ENCODE measurements at regions not wholly inside any gene's neighbourhood (a gene's known extent, or its start where the extent isn't known, plus 50 kb on each side); places are given as distances from the start of the nearest gene placed in this dataset.

DNA sequence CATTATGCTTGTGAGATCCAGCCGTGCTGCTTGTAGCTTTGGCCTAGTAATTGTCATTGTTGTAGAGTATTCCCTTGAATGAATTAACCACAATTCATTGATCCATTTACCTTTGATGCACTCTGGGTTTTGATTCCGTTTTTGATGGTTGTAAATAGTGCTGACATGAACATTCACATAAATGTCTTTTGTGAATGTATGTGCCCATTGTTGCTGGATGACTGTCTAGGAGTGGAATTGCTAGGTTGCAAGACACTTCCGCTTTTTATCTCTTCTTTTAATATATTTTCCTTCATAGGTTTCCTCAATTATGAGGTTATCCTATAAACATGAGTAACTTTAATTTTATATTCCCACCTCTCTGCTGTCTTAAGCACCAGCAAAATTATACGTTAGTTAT is 104.8 kb upstream of the CCDC68 start:
- H3K4me3 ChIP-seq (ENCODE audit: low read length): no peak overlapping the region
- no peaks in the 10 kb centered on the region for H3K36me3 ChIP-seq (ENCODE audit: insufficient read depth, low read length)
- H3K9me3 ChIP-seq (ENCODE audit: low read length): no peaks in the 10 kb centered on the region
- no peaks in the 10 kb centered on the region for H3K79me2 ChIP-seq (replicated peaks; ENCODE audit: insufficient read depth, low read length)
- H2AFZ ChIP-seq (ENCODE audit: low read depth, low read length): no peak overlapping the region
- no peaks in the 10 kb centered on the region for H4K20me1 ChIP-seq (ENCODE audit: insufficient read depth)
- H3K27ac ChIP-seq (ENCODE audit: low read length): no peak overlapping the region
- H3K9ac ChIP-seq (ENCODE audit: low read length): no peak overlapping the region
- no peak overlapping the region for H3K4me2 ChIP-seq (ENCODE audit: low read length)
- no peaks in the 10 kb centered on the region for H3F3A ChIP-seq (ENCODE audit: insufficient read depth, low read length, poor library complexity, severe bottlenecking)
- H3K27me3 ChIP-seq (ENCODE audit: insufficient read depth, low read depth, low read length): no peaks in the 10 kb centered on the region
- no peaks in the 10 kb centered on the region for H3K9me2 ChIP-seq (ENCODE audit: insufficient read depth, low read length)
- TF ChIP-seq, protein P1, sequence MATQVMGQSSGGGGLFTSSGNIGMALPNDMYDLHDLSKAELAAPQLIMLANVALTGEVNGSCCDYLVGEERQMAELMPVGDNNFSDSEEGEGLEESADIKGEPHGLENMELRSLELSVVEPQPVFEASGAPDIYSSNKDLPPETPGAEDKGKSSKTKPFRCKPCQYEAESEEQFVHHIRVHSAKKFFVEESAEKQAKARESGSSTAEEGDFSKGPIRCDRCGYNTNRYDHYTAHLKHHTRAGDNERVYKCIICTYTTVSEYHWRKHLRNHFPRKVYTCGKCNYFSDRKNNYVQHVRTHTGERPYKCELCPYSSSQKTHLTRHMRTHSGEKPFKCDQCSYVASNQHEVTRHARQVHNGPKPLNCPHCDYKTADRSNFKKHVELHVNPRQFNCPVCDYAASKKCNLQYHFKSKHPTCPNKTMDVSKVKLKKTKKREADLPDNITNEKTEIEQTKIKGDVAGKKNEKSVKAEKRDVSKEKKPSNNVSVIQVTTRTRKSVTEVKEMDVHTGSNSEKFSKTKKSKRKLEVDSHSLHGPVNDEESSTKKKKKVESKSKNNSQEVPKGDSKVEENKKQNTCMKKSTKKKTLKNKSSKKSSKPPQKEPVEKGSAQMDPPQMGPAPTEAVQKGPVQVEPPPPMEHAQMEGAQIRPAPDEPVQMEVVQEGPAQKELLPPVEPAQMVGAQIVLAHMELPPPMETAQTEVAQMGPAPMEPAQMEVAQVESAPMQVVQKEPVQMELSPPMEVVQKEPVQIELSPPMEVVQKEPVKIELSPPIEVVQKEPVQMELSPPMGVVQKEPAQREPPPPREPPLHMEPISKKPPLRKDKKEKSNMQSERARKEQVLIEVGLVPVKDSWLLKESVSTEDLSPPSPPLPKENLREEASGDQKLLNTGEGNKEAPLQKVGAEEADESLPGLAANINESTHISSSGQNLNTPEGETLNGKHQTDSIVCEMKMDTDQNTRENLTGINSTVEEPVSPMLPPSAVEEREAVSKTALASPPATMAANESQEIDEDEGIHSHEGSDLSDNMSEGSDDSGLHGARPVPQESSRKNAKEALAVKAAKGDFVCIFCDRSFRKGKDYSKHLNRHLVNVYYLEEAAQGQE (IDR thresholded peaks at IDR 0.05; ENCODE audit: borderline replicate concordance): no peak
- TF ChIP-seq MXI1 (conservative IDR thresholded peaks at IDR 0.05; ENCODE audit: poor library complexity, severe bottlenecking) (no peak), POLR2AphosphoS5 (IDR thresholded peaks at IDR 0.05) (no peak), EP300 (conservative IDR thresholded peaks at IDR 0.05; ENCODE audit: poor library complexity, severe bottlenecking) (no peak), RAD21 (conservative IDR thresholded peaks at IDR 0.05) (no peak), TAF1 (IDR thresholded peaks at IDR 0.05; ENCODE audit: low read depth) (no peak), EZH2 (IDR thresholded peaks at IDR 0.05; ENCODE audit: borderline replicate concordance, insufficient read depth, low read length, poor library complexity, severe bottlenecking) (no peak)
- TF ChIP-seq, protein P2, sequence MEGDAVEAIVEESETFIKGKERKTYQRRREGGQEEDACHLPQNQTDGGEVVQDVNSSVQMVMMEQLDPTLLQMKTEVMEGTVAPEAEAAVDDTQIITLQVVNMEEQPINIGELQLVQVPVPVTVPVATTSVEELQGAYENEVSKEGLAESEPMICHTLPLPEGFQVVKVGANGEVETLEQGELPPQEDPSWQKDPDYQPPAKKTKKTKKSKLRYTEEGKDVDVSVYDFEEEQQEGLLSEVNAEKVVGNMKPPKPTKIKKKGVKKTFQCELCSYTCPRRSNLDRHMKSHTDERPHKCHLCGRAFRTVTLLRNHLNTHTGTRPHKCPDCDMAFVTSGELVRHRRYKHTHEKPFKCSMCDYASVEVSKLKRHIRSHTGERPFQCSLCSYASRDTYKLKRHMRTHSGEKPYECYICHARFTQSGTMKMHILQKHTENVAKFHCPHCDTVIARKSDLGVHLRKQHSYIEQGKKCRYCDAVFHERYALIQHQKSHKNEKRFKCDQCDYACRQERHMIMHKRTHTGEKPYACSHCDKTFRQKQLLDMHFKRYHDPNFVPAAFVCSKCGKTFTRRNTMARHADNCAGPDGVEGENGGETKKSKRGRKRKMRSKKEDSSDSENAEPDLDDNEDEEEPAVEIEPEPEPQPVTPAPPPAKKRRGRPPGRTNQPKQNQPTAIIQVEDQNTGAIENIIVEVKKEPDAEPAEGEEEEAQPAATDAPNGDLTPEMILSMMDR (IDR thresholded peaks at IDR 0.05; ENCODE audit: poor library complexity, severe bottlenecking): no peak

DNA sequence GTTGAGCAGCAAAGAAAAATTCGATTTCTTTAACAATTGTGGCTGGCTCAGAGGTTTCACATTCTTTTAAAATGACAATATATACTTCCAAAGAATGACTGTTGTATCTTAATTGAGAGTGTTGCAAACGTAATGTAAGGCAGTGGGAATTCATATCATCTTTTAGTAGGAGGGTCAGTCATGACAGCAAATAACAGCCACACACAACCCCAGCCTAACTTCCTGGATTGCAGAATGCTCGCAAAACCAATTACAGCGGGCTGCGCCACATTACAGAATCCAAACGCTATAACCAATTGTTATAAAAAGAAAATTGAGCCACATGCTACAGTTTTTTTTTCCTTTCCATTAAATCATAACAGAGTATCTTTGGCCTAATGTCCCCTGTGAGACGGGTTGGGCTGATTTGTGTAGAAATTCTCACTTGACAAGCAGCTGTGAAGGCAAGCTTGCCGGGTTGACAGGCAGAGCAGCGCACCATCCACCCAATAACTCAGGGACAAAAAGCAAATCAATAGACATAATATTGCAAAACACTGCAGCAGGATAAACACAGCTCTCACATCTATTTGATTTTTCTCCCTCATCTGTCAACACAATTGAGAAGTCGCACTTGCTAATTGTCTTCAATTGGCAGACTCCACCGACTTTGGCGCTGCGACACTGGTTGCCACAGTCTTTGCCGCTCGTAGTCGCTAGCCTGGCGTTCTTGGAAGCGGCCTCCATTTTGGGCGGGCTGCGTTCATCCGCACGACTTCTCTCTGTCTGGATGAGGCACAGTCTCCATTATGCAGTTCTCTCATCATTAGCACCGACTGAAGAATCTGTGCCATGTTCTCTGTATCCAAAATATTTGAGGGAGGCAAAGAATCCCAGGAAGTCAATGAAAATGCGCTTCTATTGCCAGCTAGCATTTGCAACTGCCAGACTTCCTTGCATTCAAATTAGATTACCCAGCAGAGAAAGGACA is 95.0 kb upstream of the CCDC68 start:
- H3F3A ChIP-seq (ENCODE audit: insufficient read depth, low read length, poor library complexity, severe bottlenecking): no peaks in the 10 kb centered on the region
- H4K20me1 ChIP-seq (ENCODE audit: insufficient read depth): no peaks in the 10 kb centered on the region
- no peaks in the 10 kb centered on the region for H3K9me2 ChIP-seq (ENCODE audit: insufficient read depth, low read length)
- TF ChIP-seq EZH2 (IDR thresholded peaks at IDR 0.05; ENCODE audit: borderline replicate concordance, insufficient read depth, low read length, poor library complexity, severe bottlenecking) (no peak), EP300 (conservative IDR thresholded peaks at IDR 0.05; ENCODE audit: poor library complexity, severe bottlenecking) (peak; percentile 23)
- H3K27me3 ChIP-seq (ENCODE audit: insufficient read depth, low read depth, low read length): no peaks in the 10 kb centered on the region
- H3K27ac ChIP-seq (ENCODE audit: low read length): no peak overlapping the region
- no peaks in the 10 kb centered on the region for H3K9me3 ChIP-seq (ENCODE audit: low read length)
- H3K4me2 ChIP-seq (ENCODE audit: low read length): no peak overlapping the region
- no peaks in the 10 kb centered on the region for H3K79me2 ChIP-seq (replicated peaks; ENCODE audit: insufficient read depth, low read length)
- no peak overlapping the region for H3K4me3 ChIP-seq (ENCODE audit: low read length)
- no peak overlapping the region for H3K9ac ChIP-seq (ENCODE audit: low read length)
- H3K36me3 ChIP-seq (ENCODE audit: insufficient read depth, low read length): no peaks in the 10 kb centered on the region
- H2AFZ ChIP-seq (ENCODE audit: low read depth, low read length): no peak overlapping the region
